Rectal smooth muscle tissue (tissue), 1 donor: ENCODE measurements at regions not wholly inside any gene's neighbourhood (a gene's known extent, or its start where the extent isn't known, plus 50 kb on each side); places are given as distances from the start of the nearest gene placed in this dataset.

Source experiments
- H3K27ac ChIP-seq: one replicate; pipeline ENCODE4 v1.7.0; 2013; ENCODE audit warnings: low read depth, low read length, inconsistent platforms
- H3K27me3 ChIP-seq: one replicate; pipeline ENCODE4 v1.7.0; 2013; ENCODE audit warnings: low read length; ENCODE audit not compliant: control insufficient read depth, insufficient read depth
- H3K36me3 ChIP-seq: one replicate; pipeline ENCODE4 v1.7.0; 2013; ENCODE audit warnings: low read length; ENCODE audit not compliant: control insufficient read depth, insufficient read depth
- H3K4me1 ChIP-seq: one replicate; pipeline ENCODE4 v1.7.0; 2013; ENCODE audit warnings: low read length; ENCODE audit not compliant: control insufficient read depth, insufficient read depth
- H3K4me3 ChIP-seq: one replicate; pipeline ENCODE4 v1.7.0; 2013; ENCODE audit warnings: low read length
- H3K9ac ChIP-seq: one replicate; pipeline ENCODE4 v1.7.0; 2013; ENCODE audit warnings: low read length

- H3K36me3 ChIP-seq, result no peaks in the 10 kb centered on the region
- H3K4me1 ChIP-seq, result no peaks in the 10 kb centered on the region
- H3K9ac ChIP-seq, result no peak overlapping the region
- H3K27ac ChIP-seq, result no peak overlapping the region
- H3K27me3 ChIP-seq, result no peaks in the 10 kb centered on the region
- H3K4me3 ChIP-seq, result no peak overlapping the region
These were observed 201.2 kb downstream of the NSG2 start for GRCh38 chr5:174246743-174247142.

GRCh38 chr5:174247301-174247700 lies 201.8 kb downstream of the NSG2 start:
- Histone ChIP-seq H3K4me3 (no peak overlapping the region), H3K36me3 (no peaks in the 10 kb centered on the region), H3K27me3 (no peaks in the 10 kb centered on the region), H3K4me1 (no peaks in the 10 kb centered on the region), H3K9ac (no peak overlapping the region), H3K27ac (no peak overlapping the region)

GRCh38 chr5:174251305-174252000 lies 205.9 kb downstream of the NSG2 start:
- no peaks in the 10 kb centered on the region for H3K36me3 ChIP-seq
- H3K4me3 ChIP-seq, result no peak overlapping the region
- no peak overlapping the region for H3K27ac ChIP-seq
- H3K9ac ChIP-seq, result no peak overlapping the region
- H3K27me3 ChIP-seq, result no peaks in the 10 kb centered on the region
- H3K4me1 ChIP-seq, result no peaks in the 10 kb centered on the region

- Histone ChIP-seq H3K27ac (no peak overlapping the region), H3K9ac (no peak overlapping the region), H3K36me3 (no peaks in the 10 kb centered on the region), H3K4me1 (no peaks in the 10 kb centered on the region), H3K4me3 (no peak overlapping the region), H3K27me3 (no peaks in the 10 kb centered on the region)
These were observed 206.6 kb downstream of the NSG2 start for GRCh38 chr5:174252121-174252520.

DNA sequence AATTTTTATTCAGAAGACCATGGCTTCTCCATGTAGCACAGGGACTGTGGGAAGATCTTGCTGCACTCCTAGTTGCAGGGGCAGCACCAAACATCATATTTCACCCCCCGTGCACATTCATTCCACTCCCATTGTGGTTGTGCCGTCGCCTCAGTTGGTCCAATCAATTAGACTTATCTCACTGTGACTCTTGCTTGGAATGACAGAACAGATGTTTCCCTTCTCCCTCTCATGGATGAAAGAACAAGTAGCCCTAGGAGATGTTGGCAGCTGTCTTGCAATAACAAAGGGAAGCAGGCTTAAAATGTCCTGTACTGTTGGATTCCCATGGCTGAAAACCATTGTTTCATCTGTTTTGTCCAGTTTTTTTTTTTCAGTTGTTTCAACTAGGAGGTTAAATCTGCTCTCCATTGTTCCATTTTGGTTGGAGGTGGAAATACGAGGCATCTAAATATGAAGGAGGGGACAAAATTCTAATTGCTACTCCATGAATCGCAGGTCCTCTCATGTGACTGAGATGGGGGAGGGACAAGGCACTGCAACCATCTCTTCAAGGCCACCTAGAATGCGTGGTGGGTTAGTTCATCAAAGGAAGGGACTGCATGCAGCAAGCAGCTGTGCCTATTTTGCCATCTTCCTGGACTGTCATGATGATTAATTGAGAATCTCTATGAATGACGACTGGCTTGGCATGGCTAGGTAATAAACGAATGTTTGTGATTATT lies 214.4 kb downstream of the NSG2 start:
- Histone ChIP-seq H3K27ac (no peak overlapping the region), H3K9ac (no peak overlapping the region), H3K4me1 (no peaks in the 10 kb centered on the region), H3K4me3 (no peak overlapping the region), H3K27me3 (no peaks in the 10 kb centered on the region), H3K36me3 (no peaks in the 10 kb centered on the region)

GRCh38 chr5:174271316-174271715 lies 225.8 kb downstream of the NSG2 start:
- Histone ChIP-seq H3K4me3 (no peak overlapping the region), H3K27me3 (no peaks in the 10 kb centered on the region), H3K36me3 (no peaks in the 10 kb centered on the region), H3K4me1 (no peaks in the 10 kb centered on the region), H3K9ac (no peak overlapping the region), H3K27ac (no peak overlapping the region)

- Histone ChIP-seq H3K4me3 (no peak overlapping the region), H3K27me3 (no peaks in the 10 kb centered on the region), H3K27ac (no peak overlapping the region)
These were observed 227.2 kb downstream of the NSG2 start for GRCh38 chr5:174272671-174273070.

DNA sequence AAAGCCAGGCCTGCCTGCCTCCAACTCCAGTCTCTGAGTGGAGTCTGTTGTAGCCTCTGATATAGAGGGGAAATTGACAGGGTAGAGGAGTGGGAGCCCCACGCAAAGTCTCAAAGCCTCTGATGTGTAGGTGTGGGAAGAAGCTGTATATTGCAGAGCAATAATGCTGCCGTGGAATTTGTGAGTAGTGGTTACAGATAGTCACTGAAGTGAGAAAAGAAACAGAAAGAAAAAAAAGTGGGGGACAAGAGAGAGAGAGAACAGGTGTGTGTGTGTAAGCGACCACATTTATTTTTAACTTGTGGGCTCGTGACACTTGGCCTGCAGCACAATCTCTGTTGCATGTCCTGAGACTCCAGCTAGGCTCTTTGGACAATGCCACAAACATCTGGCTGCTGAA lies 227.8 kb downstream of the NSG2 start:
- H3K27ac ChIP-seq, result no peak overlapping the region
- H3K4me1 ChIP-seq, result no peaks in the 10 kb centered on the region
- no peaks in the 10 kb centered on the region for H3K36me3 ChIP-seq
- no peak overlapping the region for H3K4me3 ChIP-seq
- no peak overlapping the region for H3K9ac ChIP-seq
- H3K27me3 ChIP-seq, result no peaks in the 10 kb centered on the region

More at GRCh38 chr5:174272671-174273070, 227.2 kb downstream of the NSG2 start:
- Histone ChIP-seq H3K36me3 (no peaks in the 10 kb centered on the region), H3K9ac (no peak overlapping the region), H3K4me1 (no peaks in the 10 kb centered on the region)

GRCh38 chr5:174275959-174276358 lies 230.5 kb downstream of the NSG2 start:
- Histone ChIP-seq H3K27me3 (no peaks in the 10 kb centered on the region), H3K36me3 (no peaks in the 10 kb centered on the region), H3K27ac (no peak overlapping the region), H3K4me1 (no peaks in the 10 kb centered on the region), H3K9ac (no peak overlapping the region), H3K4me3 (no peak overlapping the region)

GRCh38 chr5:174281089-174281760 lies 235.7 kb downstream of the NSG2 start:
- Histone ChIP-seq H3K27ac (no peak overlapping the region), H3K27me3 (peaks cover 2% of the 10 kb centered on the region), H3K9ac (no peak overlapping the region)

GRCh38 chr5:174281855-174282254 lies 236.3 kb downstream of the NSG2 start:
- H3K36me3 ChIP-seq, result no peaks in the 10 kb centered on the region
- H3K27ac ChIP-seq, result no peak overlapping the region
- H3K4me3 ChIP-seq, result no peak overlapping the region
- no peaks in the 10 kb centered on the region for H3K4me1 ChIP-seq
- H3K9ac ChIP-seq, result no peak overlapping the region
- H3K27me3 ChIP-seq, result peaks cover 2% of the 10 kb centered on the region

More at GRCh38 chr5:174281089-174281760, 235.7 kb downstream of the NSG2 start:
- Histone ChIP-seq H3K36me3 (no peaks in the 10 kb centered on the region), H3K4me1 (no peaks in the 10 kb centered on the region), H3K4me3 (no peak overlapping the region)

- peaks cover 2% of the 10 kb centered on the region for H3K27me3 ChIP-seq
- H3K4me1 ChIP-seq, result no peaks in the 10 kb centered on the region
- H3K27ac ChIP-seq, result no peak overlapping the region
- H3K36me3 ChIP-seq, result no peaks in the 10 kb centered on the region
- H3K9ac ChIP-seq, result no peak overlapping the region
- H3K4me3 ChIP-seq, result no peak overlapping the region
These were observed 236.9 kb downstream of the NSG2 start for GRCh38 chr5:174282391-174282790.
